KMS-11 (cell line): ENCODE measurements at regions not wholly inside any gene's neighbourhood (a gene's known extent, or its start where the extent isn't known, plus 50 kb on each side); places are given as distances from the start of the nearest gene placed in this dataset.

ENCODE experiments used
- H2AFZ ChIP-seq: fragments of 200-600 bp; sonication (generic); 2 replicates; pipeline ENCODE4 v1.6.1; 2016; ENCODE audit warnings: antibody characterized with exemption, mixed run types, low read depth
- H3K27ac ChIP-seq: fragments of 200-600 bp; sonication (generic); 2 replicates; pipeline ENCODE4 v1.6.1; 2016; ENCODE audit warnings: mild to moderate bottlenecking, mixed run types
- H3K27me3 ChIP-seq: fragments of 200-600 bp; sonication (generic); 2 replicates; pipeline ENCODE4 v1.6.1; 2017; ENCODE audit warnings: mild to moderate bottlenecking, low read depth, mixed run types, moderate library complexity; ENCODE audit not compliant: insufficient read depth
- H3K36me3 ChIP-seq: fragments of 200-600 bp; sonication (generic); 2 replicates; pipeline ENCODE4 v1.6.1; 2017; ENCODE audit warnings: mild to moderate bottlenecking, mixed run types; ENCODE audit not compliant: insufficient read depth
- H3K4me1 ChIP-seq: fragments of 200-600 bp; sonication (generic); 2 replicates; pipeline ENCODE4 v1.6.1; 2016; ENCODE audit warnings: mild to moderate bottlenecking, low read depth, mixed run types; ENCODE audit not compliant: poor library complexity, severe bottlenecking
- H3K4me2 ChIP-seq: fragments of 200-600 bp; sonication (generic); 2 replicates; pipeline ENCODE4 v1.7.0; 2016; ENCODE audit warnings: mild to moderate bottlenecking, mixed run types
- H3K4me3 ChIP-seq: fragments of 200-600 bp; sonication (generic); IDR thresholded peaks from 2 replicates; pipeline ENCODE4 v1.6.1; 2017; ENCODE audit warnings: low read depth, low read length, mixed read lengths; ENCODE audit not compliant: insufficient read depth
- H3K79me2 ChIP-seq: fragments of 200-600 bp; sonication (generic); 2 replicates; pipeline ENCODE4 v1.6.1; 2016; ENCODE audit warnings: low read depth, mixed run types; ENCODE audit not compliant: insufficient read depth
- H3K9ac ChIP-seq: fragments of 200-600 bp; sonication (generic); 2 replicates; pipeline ENCODE4 v1.6.1; 2016; ENCODE audit warnings: mild to moderate bottlenecking, mixed run types
- H4K20me1 ChIP-seq: fragments of 200-600 bp; sonication (generic); 2 replicates; pipeline ENCODE4 v1.6.1; 2016; ENCODE audit warnings: mild to moderate bottlenecking, mixed run types; ENCODE audit not compliant: insufficient read depth
- CTCF ChIP-seq: fragments of 200-600 bp; sonication (generic); conservative IDR thresholded peaks from 2 replicates; pipeline ENCODE4 v1.6.1; 2017; ENCODE audit warnings: low read depth, mild to moderate bottlenecking, antibody characterized with exemption, low read length, moderate library complexity, mixed read lengths

- Histone ChIP-seq H3K4me3 (no peak overlapping the region), H3K27ac (no peak overlapping the region), H3K4me2 (no peak overlapping the region), H3K79me2 (no peaks in the 10 kb centered on the region), H3K27me3 (no peaks in the 10 kb centered on the region), H3K9ac (no peak overlapping the region), H4K20me1 (no peaks in the 10 kb centered on the region), H3K36me3 (no peaks in the 10 kb centered on the region), H2AFZ (no peak overlapping the region), H3K4me1 (no peaks in the 10 kb centered on the region)
- no peak for TF ChIP-seq CTCF
These were observed 272.8 kb downstream of the NNT start for GRCh38 chr5:43875741-43876140.

GRCh38 chr5:43874772-43875171, 271.8 kb downstream of the NNT start:
- no peaks in the 10 kb centered on the region for H3K27me3 ChIP-seq
- H3K27ac ChIP-seq: no peak overlapping the region
- no peak overlapping the region for H3K4me2 ChIP-seq
- H2AFZ ChIP-seq: no peak overlapping the region
- H4K20me1 ChIP-seq: no peaks in the 10 kb centered on the region
- no peaks in the 10 kb centered on the region for H3K79me2 ChIP-seq
- no peaks in the 10 kb centered on the region for H3K36me3 ChIP-seq
- no peak overlapping the region for H3K9ac ChIP-seq
- no peak overlapping the region for H3K4me3 ChIP-seq
- TF ChIP-seq CTCF: no peak
- H3K4me1 ChIP-seq: no peaks in the 10 kb centered on the region

- Histone ChIP-seq H4K20me1 (no peaks in the 10 kb centered on the region), H3K4me1 (no peaks in the 10 kb centered on the region), H2AFZ (no peak overlapping the region), H3K4me2 (no peak overlapping the region), H3K36me3 (no peaks in the 10 kb centered on the region), H3K4me3 (no peak overlapping the region), H3K27me3 (no peaks in the 10 kb centered on the region), H3K79me2 (no peaks in the 10 kb centered on the region), H3K9ac (no peak overlapping the region), H3K27ac (no peak overlapping the region)
- no peak for TF ChIP-seq CTCF
These were observed 270.8 kb downstream of the NNT start for GRCh38 chr5:43873791-43874190.

- H3K27me3 ChIP-seq: no peaks in the 10 kb centered on the region
These were observed 256.3 kb downstream of the NNT start for GRCh38 chr5:43859309-43859708.

More at GRCh38 chr5:43859309-43859708, 256.3 kb downstream of the NNT start:
- no peaks in the 10 kb centered on the region for H3K79me2 ChIP-seq
- H3K4me1 ChIP-seq: no peaks in the 10 kb centered on the region
- no peak overlapping the region for H3K9ac ChIP-seq
- no peak overlapping the region for H2AFZ ChIP-seq
- H4K20me1 ChIP-seq: no peaks in the 10 kb centered on the region
- H3K27ac ChIP-seq: no peak overlapping the region
- H3K36me3 ChIP-seq: no peaks in the 10 kb centered on the region
- no peak overlapping the region for H3K4me3 ChIP-seq
- H3K4me2 ChIP-seq: no peak overlapping the region
- no peak for TF ChIP-seq CTCF
